CD14-positive monocyte (primary cell): ENCODE measurements at regions not wholly inside any gene's neighbourhood (a gene's known extent, or its start where the extent isn't known, plus 50 kb on each side); places are given as distances from the start of the nearest gene placed in this dataset.

ENCODE experiments used
- DNase-seq, 3 donors: peaks; one replicate each; pipeline ENCODE4 v3.0.0-alpha.2; 2011 to 2022
- H2AFZ ChIP-seq: 2 replicates; pipeline ENCODE4 v1.6.0; 2012; ENCODE audit warnings: mild to moderate bottlenecking, low read depth, low read length, inconsistent platforms; ENCODE audit not compliant: insufficient read depth, poor library complexity, severe bottlenecking
- H3K27ac ChIP-seq, 2 donors: 1 replicate in 1 of 2; 2 replicates in 1 of 2; pipeline ENCODE4 v1.5.1; 2012 to 2013; ENCODE audit warnings: low read length in 2 of 2, control low read depth in 1 of 2, inconsistent platforms in 1 of 2, low read depth in 1 of 2, mild to moderate bottlenecking in 1 of 2
- H3K27me3 ChIP-seq, 2 donors: one replicate each; pipeline versions ENCODE4 v1.6.0 to v1.6.1; 2011 to 2013; ENCODE audit warnings: low read length in 2 of 2; ENCODE audit not compliant: control insufficient read depth in 2 of 2, insufficient read depth in 2 of 2
- H3K36me3 ChIP-seq, 2 donors: replicated peaks in 1 of 2; 1 replicate in 1 of 2; 2 replicates in 1 of 2; pipeline versions ENCODE4 v1.5.1 to v1.6.1; 2012 to 2013; ENCODE audit warnings: low read length in 2 of 2, control low read depth in 1 of 2, inconsistent platforms in 1 of 2, mild to moderate bottlenecking in 1 of 2; ENCODE audit not compliant: insufficient read depth in 2 of 2, control insufficient read depth in 1 of 2
- H3K4me1 ChIP-seq, 2 donors: 1 replicate in 1 of 2; 2 replicates in 1 of 2; pipeline versions ENCODE4 v1.5.1 to v1.6.1; 2012 to 2013; ENCODE audit warnings: low read length in 2 of 2, control low read depth in 1 of 2, inconsistent platforms in 1 of 2, mild to moderate bottlenecking in 1 of 2, moderate library complexity in 1 of 2; ENCODE audit not compliant: insufficient read depth in 2 of 2, control insufficient read depth in 1 of 2
- H3K4me2 ChIP-seq: replicated peaks from 2 replicates; pipeline ENCODE3; 2012; ENCODE audit warnings: low read length, moderate library complexity, mild to moderate bottlenecking; ENCODE audit not compliant: poor library complexity, severe bottlenecking; ENCODE audit errors: extremely low read depth
- H3K4me3 ChIP-seq, 3 experiments: fragments of 200-600 bp in 1 of 3; sonication (generic) in 1 of 3; replicated peaks in 1 of 3; 1 replicate in 2 of 3; 2 replicates in 1 of 3; pipeline ENCODE4 v1.5.1; 2011 to 2013; ENCODE audit warnings: low read length in 3 of 3, mild to moderate bottlenecking in 3 of 3, control low read depth in 2 of 3, low read depth in 2 of 3, inconsistent platforms in 1 of 3, moderate library complexity in 1 of 3
- H3K79me2 ChIP-seq: 2 replicates; pipeline ENCODE4 v1.6.0; 2012; ENCODE audit warnings: mild to moderate bottlenecking, control low read depth, inconsistent platforms, low read length, moderate library complexity; ENCODE audit not compliant: insufficient read depth
- H3K9ac ChIP-seq: 2 replicates; pipeline ENCODE4 v1.6.0; 2017; ENCODE audit warnings: low read length, mild to moderate bottlenecking; ENCODE audit not compliant: insufficient read depth, poor library complexity, severe bottlenecking
- H3K9me3 ChIP-seq, 2 donors: replicated peaks in 1 of 2; 1 replicate in 1 of 2; 2 replicates in 1 of 2; pipeline versions ENCODE4 v1.5.1 to v1.6.1; 2012 to 2013; ENCODE audit warnings: low read length in 2 of 2, control low read depth in 1 of 2; ENCODE audit not compliant: control insufficient read depth in 1 of 2, insufficient read depth in 1 of 2
- H4K20me1 ChIP-seq: 2 replicates; pipeline ENCODE4 v1.6.0; 2012; ENCODE audit warnings: mild to moderate bottlenecking, low read length, control low read depth, moderate library complexity; ENCODE audit not compliant: insufficient read depth
- H3K27ac Mint-ChIP-seq, 7 donors: one replicate each; pipeline ENCODE4 v1.8.0; 2020; ENCODE audit warnings: mild to moderate bottlenecking in 7 of 7, mixed read lengths in 7 of 7, moderate library complexity in 6 of 7, inconsistent platforms in 2 of 7
- H3K27me3 Mint-ChIP-seq, 3 donors: one replicate each; pipeline ENCODE4 v1.8.0; 2021 to 2022; ENCODE audit warnings: low read depth in 3 of 3, mild to moderate bottlenecking in 3 of 3, mixed read lengths in 3 of 3, moderate library complexity in 3 of 3, inconsistent platforms in 1 of 3
- H3K36me3 Mint-ChIP-seq, 2 donors: one replicate each; pipeline ENCODE4 v1.8.0; 2020; ENCODE audit warnings: mixed read lengths in 2 of 2, inconsistent platforms in 1 of 2, mild to moderate bottlenecking in 1 of 2
- H3K4me1 Mint-ChIP-seq: one replicate; pipeline ENCODE4 v1.8.0; 2020; ENCODE audit warnings: mild to moderate bottlenecking, mixed read lengths
- H3K4me3 Mint-ChIP-seq, 2 donors: one replicate each; pipeline ENCODE4 v1.8.0; 2020; ENCODE audit warnings: mild to moderate bottlenecking in 2 of 2, mixed read lengths in 2 of 2, moderate library complexity in 1 of 2
- H3K9me3 Mint-ChIP-seq, 7 donors: one replicate each; pipeline ENCODE4 v1.8.0; 2020 to 2022; ENCODE audit warnings: mixed read lengths in 7 of 7, mild to moderate bottlenecking in 6 of 7, moderate library complexity in 6 of 7, inconsistent platforms in 2 of 7
- CTCF ChIP-seq: fragments of 200-600 bp; IDR thresholded peaks from one replicate; pipeline ENCODE4 v1.8.0; 2022; ENCODE audit warnings: antibody characterized with exemption, mild to moderate bottlenecking
- WGBS: methylation state at CpG from one replicate; pipeline ENCODE4 v1.1.5; 2013; ENCODE audit warnings: missing lambda C conversion rate; ENCODE audit not compliant: insufficient coverage; 5-methylcytosine and 5-hydroxymethylcytosine counted together
- intact Hi-C, 2 donors: fragments of 100-400 bp; cut with micrococcal nuclease; formaldehyde crosslinking; loops; one replicate each; pipeline versions ENCODE4 v1.15.0 to v1.15.1; 2023

GRCh38 chr12:68387338-68387737 lies 55.2 kb upstream of the MDM1 start:
- Histone ChIP-seq H3K79me2 (no peaks in the 10 kb centered on the region), H3K4me2 (no peak overlapping the region), H2AFZ (no peak overlapping the region), H3K27me3 (no peaks in the 10 kb centered on the region), H4K20me1 (no peaks in the 10 kb centered on the region), H3K4me1 (peaks cover 20 to 40% of the 10 kb centered on the region in 2 donors), H3K4me3 (no peak overlapping the region), H3K9ac (no peak overlapping the region), H3K9me3 (peaks cover 7 to 9% of the 10 kb centered on the region in 2 donors), H3K27ac (no peak overlapping the region), H3K36me3 (no peaks in the 10 kb centered on the region)
- Mint-ChIP-seq H3K4me1 (peaks cover 39% of the 10 kb centered on the region), H3K4me3 (no peak overlapping the region), H3K27me3 (peaks cover 0 to 4% (median 0%) of the 10 kb centered on the region in 3 donors), H3K9me3 (peaks cover 11 to 19% (median 15%) of the 10 kb centered on the region in 7 donors), H3K27ac (peak overlapping the region in 1 of 7 donors; percentile 21), H3K36me3 (peaks cover 4 to 6% of the 10 kb centered on the region in 2 donors)
- 100% methylated on average over 1 of the region's 1 CpG for WGBS
- TF ChIP-seq CTCF, result no peak
- intact Hi-C loops, result no loop called here
- no peak for DNase-seq

GRCh38 chr12:68389305-68389704 lies 57.1 kb upstream of the MDM1 start:
- Mint-ChIP-seq H3K36me3 (peaks cover 4% of the 10 kb centered on the region in 2 donors), H3K4me3 (no peak overlapping the region), H3K9me3 (peaks cover 7 to 10% (median 10%) of the 10 kb centered on the region in 7 donors), H3K27me3 (peaks cover 0 to 1% (median 0%) of the 10 kb centered on the region in 3 donors), H3K4me1 (peaks cover 30% of the 10 kb centered on the region), H3K27ac (peak overlapping the region in 2 of 7 donors; percentile 61 to 75)
- Histone ChIP-seq H3K36me3 (no peaks in the 10 kb centered on the region), H3K27me3 (no peaks in the 10 kb centered on the region), H2AFZ (no peak overlapping the region), H3K9me3 (peaks cover 7% of the 10 kb centered on the region in 2 donors), H3K4me1 (peaks cover 9 to 22% of the 10 kb centered on the region in 2 donors), H3K79me2 (no peaks in the 10 kb centered on the region), H3K4me3 (no peak overlapping the region), H3K9ac (no peak overlapping the region), H4K20me1 (no peaks in the 10 kb centered on the region), H3K27ac (no peak overlapping the region), H3K4me2 (no peak overlapping the region)
- DNase-seq, result no peak
- TF ChIP-seq CTCF, result no peak
- WGBS, result no CpG with 5 or more reads among the region's 1 CpG
- intact Hi-C loops, result no loop called here
